ENCODE measurements at regions not wholly inside any gene's neighbourhood (a gene's known extent, or its start where the extent isn't known, plus 50 kb on each side); places are given as distances from the start of the nearest gene placed in this dataset.
A peak's percentile ranks its signal among the peaks of the same experiment; 100 is the strongest.

GRCh38 chr11:112398798-112399478 is 138.3 kb upstream of the PLET1 start:
- Histone ChIP-seq H3K27ac (ENCODE audit: low read length) (no peak overlapping the region), H3K27me3 (ENCODE audit: control insufficient read depth, insufficient read depth, low read length) (no peaks in the 10 kb centered on the region), H3K9me3 (ENCODE audit: control insufficient read depth, low read depth, low read length) (no peaks in the 10 kb centered on the region), H3K4me3 (ENCODE audit: low read length) (no peak overlapping the region), H3K4me1 (ENCODE audit: control insufficient read depth, insufficient read depth, low read length) (no peaks in the 10 kb centered on the region), H3K36me3 (ENCODE audit: control insufficient read depth, insufficient read depth, low read length) (no peaks in the 10 kb centered on the region)
- 68% methylated on average over 4 of the region's 9 CpGs for WGBS (ENCODE audit: insufficient coverage, low lambda C conversion rate)
- no peak for DNase-seq

DNA sequence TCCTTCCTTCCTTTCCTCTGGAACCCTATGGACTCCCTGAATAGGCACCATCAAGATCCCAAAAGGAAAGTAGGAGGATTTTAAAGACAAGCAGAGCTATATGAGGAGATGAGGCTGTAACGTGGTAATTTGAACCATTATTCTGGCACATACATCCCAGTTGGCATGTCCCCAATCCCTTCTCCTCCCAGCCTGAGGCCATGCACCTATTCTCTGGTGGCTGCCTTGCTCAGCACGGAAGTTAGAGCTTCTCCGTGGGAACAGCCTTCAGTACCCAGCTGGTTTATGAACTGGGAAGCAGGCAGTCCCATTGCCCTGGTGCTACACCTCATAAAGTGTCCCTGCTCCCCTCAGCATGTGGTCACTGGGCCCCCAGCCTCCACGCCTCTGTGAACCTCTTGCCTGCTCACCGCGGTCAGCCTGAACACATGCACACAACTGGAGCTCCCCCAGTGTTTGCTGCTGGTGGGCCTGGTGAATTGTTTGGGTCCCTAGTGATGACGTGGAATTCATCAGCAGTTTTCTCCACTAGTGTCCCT is 139.9 kb upstream of the PLET1 start:
- Histone ChIP-seq H3K4me1 (ENCODE audit: control insufficient read depth, insufficient read depth, low read length) (no peaks in the 10 kb centered on the region), H3K36me3 (ENCODE audit: control insufficient read depth, insufficient read depth, low read length) (no peaks in the 10 kb centered on the region), H3K9me3 (ENCODE audit: control insufficient read depth, low read depth, low read length) (no peaks in the 10 kb centered on the region), H3K4me3 (ENCODE audit: low read length) (no peak overlapping the region), H3K27ac (ENCODE audit: low read length) (no peak overlapping the region), H3K27me3 (ENCODE audit: control insufficient read depth, insufficient read depth, low read length) (no peaks in the 10 kb centered on the region)
- no CpG with 5 or more reads among the region's 7 CpGs for WGBS (ENCODE audit: insufficient coverage, low lambda C conversion rate)
- DNase-seq, result no peak

- Histone ChIP-seq H3K4me3 (ENCODE audit: low read length) (no peak overlapping the region), H3K27me3 (ENCODE audit: control insufficient read depth, insufficient read depth, low read length) (no peaks in the 10 kb centered on the region), H3K4me1 (ENCODE audit: control insufficient read depth, insufficient read depth, low read length) (no peaks in the 10 kb centered on the region), H3K9me3 (ENCODE audit: control insufficient read depth, low read depth, low read length) (no peaks in the 10 kb centered on the region), H3K27ac (ENCODE audit: low read length) (no peak overlapping the region), H3K36me3 (ENCODE audit: control insufficient read depth, insufficient read depth, low read length) (no peaks in the 10 kb centered on the region)
- DNase-seq, result no peak
- WGBS (ENCODE audit: insufficient coverage, low lambda C conversion rate), result no CpG with 5 or more reads among the region's 7 CpGs
These were observed 140.5 kb upstream of the PLET1 start for GRCh38 chr11:112401036-112401769.

DNA sequence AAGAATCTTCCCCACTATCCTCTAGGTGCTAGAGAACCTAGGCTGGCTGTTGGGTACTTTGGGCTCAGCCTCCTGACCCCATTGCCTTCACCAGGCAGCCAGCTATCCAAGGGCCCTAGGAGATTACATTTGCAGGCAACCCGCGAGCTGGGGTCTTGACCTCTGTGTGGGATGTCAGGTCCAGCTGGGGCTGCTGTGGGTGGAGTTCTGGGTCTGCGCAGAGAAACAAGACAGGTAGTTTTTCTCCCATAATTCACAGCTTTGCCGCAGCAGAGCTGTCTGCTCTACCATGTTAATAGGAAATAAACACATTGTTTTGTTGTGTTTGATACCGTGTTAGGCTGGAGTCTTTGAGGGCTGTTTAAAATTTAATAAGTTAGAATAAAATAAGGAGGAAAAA is 142.8 kb upstream of the PLET1 start:
- H3K36me3 ChIP-seq (ENCODE audit: control insufficient read depth, insufficient read depth, low read length), result no peaks in the 10 kb centered on the region
- no peaks in the 10 kb centered on the region for H3K4me1 ChIP-seq (ENCODE audit: control insufficient read depth, insufficient read depth, low read length)
- no peak overlapping the region for H3K4me3 ChIP-seq (ENCODE audit: low read length)
- H3K27ac ChIP-seq (ENCODE audit: low read length), result no peak overlapping the region
- WGBS (ENCODE audit: insufficient coverage, low lambda C conversion rate), result no CpG with 5 or more reads among the region's 5 CpGs
- peaks cover 7% of the 10 kb centered on the region for H3K27me3 ChIP-seq (ENCODE audit: control insufficient read depth, insufficient read depth, low read length)
- DNase-seq, result no peak
- H3K9me3 ChIP-seq (ENCODE audit: control insufficient read depth, low read depth, low read length), result no peaks in the 10 kb centered on the region

GRCh38 chr11:112404112-112404511 is 143.5 kb upstream of the PLET1 start:
- Histone ChIP-seq H3K4me1 (ENCODE audit: control insufficient read depth, insufficient read depth, low read length) (no peaks in the 10 kb centered on the region), H3K9me3 (ENCODE audit: control insufficient read depth, low read depth, low read length) (no peaks in the 10 kb centered on the region), H3K36me3 (ENCODE audit: control insufficient read depth, insufficient read depth, low read length) (no peaks in the 10 kb centered on the region), H3K27ac (ENCODE audit: low read length) (no peak overlapping the region), H3K27me3 (ENCODE audit: control insufficient read depth, insufficient read depth, low read length) (peaks cover 7% of the 10 kb centered on the region), H3K4me3 (ENCODE audit: low read length) (no peak overlapping the region)
- peak in 1 of 2 donors; percentile 35 for DNase-seq
- WGBS (ENCODE audit: insufficient coverage, low lambda C conversion rate), result no CpG with 5 or more reads among the region's 1 CpG

GRCh38 chr11:112408517-112408916 is 147.9 kb upstream of the PLET1 start:
- no peak overlapping the region for H3K27ac ChIP-seq (ENCODE audit: low read length)
- no peak overlapping the region for H3K4me3 ChIP-seq (ENCODE audit: low read length)
- no peaks in the 10 kb centered on the region for H3K9me3 ChIP-seq (ENCODE audit: control insufficient read depth, low read depth, low read length)
- H3K27me3 ChIP-seq (ENCODE audit: control insufficient read depth, insufficient read depth, low read length), result peaks cover 7% of the 10 kb centered on the region
- H3K4me1 ChIP-seq (ENCODE audit: control insufficient read depth, insufficient read depth, low read length), result no peaks in the 10 kb centered on the region
- DNase-seq, result no peak
- WGBS (ENCODE audit: insufficient coverage, low lambda C conversion rate), result 100% methylated on average over 1 of the region's 7 CpGs
- H3K36me3 ChIP-seq (ENCODE audit: control insufficient read depth, insufficient read depth, low read length), result no peaks in the 10 kb centered on the region

DNA sequence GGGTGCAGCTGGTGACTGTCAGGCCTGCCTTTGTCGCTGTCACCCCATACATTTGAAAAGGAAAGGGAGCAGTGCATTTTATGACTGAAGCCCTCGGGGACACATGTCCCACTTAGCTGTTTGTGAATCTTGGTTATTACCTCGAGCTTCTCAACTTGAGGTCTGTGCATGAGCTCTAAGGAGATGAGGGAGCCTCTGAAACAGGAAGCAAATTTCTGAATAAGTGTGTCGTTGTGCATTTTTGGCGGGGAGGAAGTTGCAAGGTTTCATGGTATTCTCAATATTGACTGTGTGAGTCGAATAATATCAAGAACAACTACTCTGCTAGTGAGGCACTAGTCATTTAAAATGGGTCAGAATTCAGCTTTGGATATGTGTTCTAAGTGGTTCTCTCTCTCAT is 149.7 kb upstream of the PLET1 start:
- H3K9me3 ChIP-seq (ENCODE audit: control insufficient read depth, low read depth, low read length), result no peaks in the 10 kb centered on the region
- peaks cover 7% of the 10 kb centered on the region for H3K27me3 ChIP-seq (ENCODE audit: control insufficient read depth, insufficient read depth, low read length)
- H3K36me3 ChIP-seq (ENCODE audit: control insufficient read depth, insufficient read depth, low read length), result no peaks in the 10 kb centered on the region
- H3K4me3 ChIP-seq (ENCODE audit: low read length), result no peak overlapping the region
- DNase-seq, result no peak
- no CpG with 5 or more reads among the region's 6 CpGs for WGBS (ENCODE audit: insufficient coverage, low lambda C conversion rate)
- no peaks in the 10 kb centered on the region for H3K4me1 ChIP-seq (ENCODE audit: control insufficient read depth, insufficient read depth, low read length)
- no peak overlapping the region for H3K27ac ChIP-seq (ENCODE audit: low read length)

GRCh38 chr11:112412383-112412782 is 151.7 kb upstream of the PLET1 start:
- no peak for DNase-seq
- H3K27me3 ChIP-seq (ENCODE audit: control insufficient read depth, insufficient read depth, low read length), result peaks cover 7% of the 10 kb centered on the region
- no peaks in the 10 kb centered on the region for H3K9me3 ChIP-seq (ENCODE audit: control insufficient read depth, low read depth, low read length)
- no CpG with 5 or more reads among the region's 4 CpGs for WGBS (ENCODE audit: insufficient coverage, low lambda C conversion rate)
- H3K36me3 ChIP-seq (ENCODE audit: control insufficient read depth, insufficient read depth, low read length), result no peaks in the 10 kb centered on the region
- no peak overlapping the region for H3K4me3 ChIP-seq (ENCODE audit: low read length)
- no peaks in the 10 kb centered on the region for H3K4me1 ChIP-seq (ENCODE audit: control insufficient read depth, insufficient read depth, low read length)
- H3K27ac ChIP-seq (ENCODE audit: low read length), result no peak overlapping the region

DNA sequence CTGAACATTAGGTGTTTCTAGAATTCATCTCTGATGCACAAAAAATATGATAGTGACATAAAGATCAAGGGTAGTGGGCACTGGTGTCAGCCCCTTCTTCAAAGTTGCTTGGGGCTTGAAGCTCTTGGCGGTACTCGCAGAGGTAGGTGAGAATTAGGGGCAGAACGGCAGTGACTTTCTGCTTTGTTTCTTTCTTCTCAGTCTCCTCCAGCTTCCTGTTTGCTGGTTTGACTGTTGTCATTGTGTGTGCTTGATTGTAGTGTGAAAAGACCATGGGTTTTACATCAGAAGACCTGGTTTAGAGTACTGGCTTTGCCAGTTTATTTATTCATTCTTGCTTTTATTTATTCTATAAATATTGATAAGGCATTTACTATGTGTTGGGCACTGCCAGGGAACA is 156.7 kb upstream of the PLET1 start:
- WGBS (ENCODE audit: insufficient coverage, low lambda C conversion rate), result no CpG with 5 or more reads among the region's 3 CpGs

GRCh38 chr11:112418438-112418837 is 157.8 kb upstream of the PLET1 start:
- Histone ChIP-seq H3K36me3 (ENCODE audit: control insufficient read depth, insufficient read depth, low read length) (no peaks in the 10 kb centered on the region), H3K4me1 (ENCODE audit: control insufficient read depth, insufficient read depth, low read length) (no peaks in the 10 kb centered on the region), H3K27ac (ENCODE audit: low read length) (no peak overlapping the region), H3K4me3 (ENCODE audit: low read length) (no peak overlapping the region), H3K27me3 (ENCODE audit: control insufficient read depth, insufficient read depth, low read length) (peaks cover 3% of the 10 kb centered on the region), H3K9me3 (ENCODE audit: control insufficient read depth, low read depth, low read length) (no peaks in the 10 kb centered on the region)
- no CpG with 5 or more reads among the region's 1 CpG for WGBS (ENCODE audit: insufficient coverage, low lambda C conversion rate)
- DNase-seq, result no peak

More for the DNA sequence above, 156.7 kb upstream of the PLET1 start:
- no peak for DNase-seq
- H3K9me3 ChIP-seq (ENCODE audit: control insufficient read depth, low read depth, low read length), result no peaks in the 10 kb centered on the region
- H3K27ac ChIP-seq (ENCODE audit: low read length), result no peak overlapping the region
- H3K27me3 ChIP-seq (ENCODE audit: control insufficient read depth, insufficient read depth, low read length), result peaks cover 3% of the 10 kb centered on the region
- H3K4me1 ChIP-seq (ENCODE audit: control insufficient read depth, insufficient read depth, low read length), result no peaks in the 10 kb centered on the region
- no peaks in the 10 kb centered on the region for H3K36me3 ChIP-seq (ENCODE audit: control insufficient read depth, insufficient read depth, low read length)
- H3K4me3 ChIP-seq (ENCODE audit: low read length), result no peak overlapping the region

All from large intestine (tissue), 3 donors.